ENCODE measurements at regions not wholly inside any gene's neighbourhood (a gene's known extent, or its start where the extent isn't known, plus 50 kb on each side); places are given as distances from the start of the nearest gene placed in this dataset.

- H4K20me1 ChIP-seq (ENCODE audit: low read depth) = no peaks in the 10 kb centered on the region
- H3K36me3 Mint-ChIP-seq = peaks cover 1% of the 10 kb centered on the region
- no peak overlapping the region for H3K4me2 ChIP-seq
- no peak overlapping the region for H3K9ac ChIP-seq
- H3K4me1 Mint-ChIP-seq = no peaks in the 10 kb centered on the region
- H3K9me3 ChIP-seq (ENCODE audit: low read depth) = no peaks in the 10 kb centered on the region
- H3K4me3 Mint-ChIP-seq = no peak overlapping the region
- no peaks in the 10 kb centered on the region for H3K79me2 ChIP-seq (ENCODE audit: low read depth)
- H2AFZ ChIP-seq (replicated peaks) = no peak overlapping the region
- no peaks in the 10 kb centered on the region for H3K36me3 ChIP-seq
- H3K4me3 ChIP-seq = no peak overlapping the region
- TF ChIP-seq EZH2phosphoT487 (IDR thresholded peaks at IDR 0.05) (no peak), EZH2 (IDR thresholded peaks at IDR 0.05) (no peak), CTCF (IDR thresholded peaks at IDR 0.05) (no peak)
- no peaks in the 10 kb centered on the region for H3K27me3 ChIP-seq
- no peaks in the 10 kb centered on the region for H3K9me3 Mint-ChIP-seq
- DNase-seq (ENCODE audit: low spot score) = no peak
- no peak overlapping the region for H3K27ac ChIP-seq
- H3F3A ChIP-seq (ENCODE audit: low read depth) = no peaks in the 10 kb centered on the region
- no peaks in the 10 kb centered on the region for H3K4me1 ChIP-seq
- no peaks in the 10 kb centered on the region for H3K27me3 Mint-ChIP-seq (ENCODE audit: insufficient read depth, low read depth)
- no peak overlapping the region for H3K27ac Mint-ChIP-seq
These were observed 85.2 kb upstream of the PDHA2 start for GRCh38 chr4:95754667-95755066.

- no peaks in the 10 kb centered on the region for H4K20me1 ChIP-seq (ENCODE audit: low read depth)
- peaks cover 3% of the 10 kb centered on the region for H3K9me3 Mint-ChIP-seq
- H3K36me3 Mint-ChIP-seq = peaks cover 1% of the 10 kb centered on the region
- no peak overlapping the region for H3K27ac ChIP-seq
- no peaks in the 10 kb centered on the region for H3K4me1 Mint-ChIP-seq
- H3K4me3 Mint-ChIP-seq = no peak overlapping the region
- H3K9ac ChIP-seq = no peak overlapping the region
- no peak for TF ChIP-seq EZH2phosphoT487 (IDR thresholded peaks at IDR 0.05)
- no peak for TF ChIP-seq EZH2 (IDR thresholded peaks at IDR 0.05)
- H3K4me2 ChIP-seq = no peak overlapping the region
- H3K27ac Mint-ChIP-seq = no peak overlapping the region
- H3K4me1 ChIP-seq = no peaks in the 10 kb centered on the region
- no peaks in the 10 kb centered on the region for H3K36me3 ChIP-seq
- no peaks in the 10 kb centered on the region for H3K9me3 ChIP-seq (ENCODE audit: low read depth)
- H2AFZ ChIP-seq (replicated peaks) = no peak overlapping the region
- no peaks in the 10 kb centered on the region for H3K27me3 ChIP-seq
- no peak for DNase-seq (ENCODE audit: low spot score)
- H3K4me3 ChIP-seq = no peak overlapping the region
- no peaks in the 10 kb centered on the region for H3F3A ChIP-seq (ENCODE audit: low read depth)
- H3K79me2 ChIP-seq (ENCODE audit: low read depth) = no peaks in the 10 kb centered on the region
- H3K27me3 Mint-ChIP-seq (ENCODE audit: insufficient read depth, low read depth) = peaks cover under 1% of the 10 kb centered on the region
These were observed 90.7 kb upstream of the PDHA2 start for GRCh38 chr4:95749204-95749603.

GRCh38 chr4:95742872-95743271, 97.0 kb upstream of the PDHA2 start:
- Histone ChIP-seq H3K36me3 (no peaks in the 10 kb centered on the region), H3K27ac (no peak overlapping the region), H3K4me1 (no peaks in the 10 kb centered on the region), H2AFZ (replicated peaks) (no peak overlapping the region), H3K4me3 (no peak overlapping the region), H3K27me3 (no peaks in the 10 kb centered on the region), H3K9me3 (ENCODE audit: low read depth) (no peaks in the 10 kb centered on the region), H3F3A (ENCODE audit: low read depth) (no peaks in the 10 kb centered on the region), H3K79me2 (ENCODE audit: low read depth) (no peaks in the 10 kb centered on the region), H4K20me1 (ENCODE audit: low read depth) (no peaks in the 10 kb centered on the region), H3K4me2 (no peak overlapping the region), H3K9ac (no peak overlapping the region)
- Mint-ChIP-seq H3K4me3 (no peak overlapping the region), H3K27me3 (ENCODE audit: insufficient read depth, low read depth) (peaks cover 3% of the 10 kb centered on the region), H3K27ac (no peak overlapping the region), H3K36me3 (no peaks in the 10 kb centered on the region), H3K9me3 (peaks cover 15% of the 10 kb centered on the region), H3K4me1 (no peaks in the 10 kb centered on the region)
- no peak for TF ChIP-seq CTCF (IDR thresholded peaks at IDR 0.05)
- TF ChIP-seq EZH2phosphoT487 (IDR thresholded peaks at IDR 0.05) = no peak
- no peak for TF ChIP-seq EZH2 (IDR thresholded peaks at IDR 0.05)
- DNase-seq (ENCODE audit: low spot score) = no peak

GRCh38 chr4:95742179-95742578, 97.7 kb upstream of the PDHA2 start:
- Mint-ChIP-seq H3K27ac (no peak overlapping the region), H3K4me1 (no peaks in the 10 kb centered on the region), H3K36me3 (no peaks in the 10 kb centered on the region), H3K4me3 (no peak overlapping the region), H3K9me3 (peaks cover 15% of the 10 kb centered on the region), H3K27me3 (ENCODE audit: insufficient read depth, low read depth) (peaks cover 3% of the 10 kb centered on the region)
- H3K9me3 ChIP-seq (ENCODE audit: low read depth) = no peaks in the 10 kb centered on the region
- no peaks in the 10 kb centered on the region for H3K4me1 ChIP-seq
- TF ChIP-seq EZH2phosphoT487 (IDR thresholded peaks at IDR 0.05) = no peak
- TF ChIP-seq EZH2 (IDR thresholded peaks at IDR 0.05) = no peak
- no peak for TF ChIP-seq CTCF (IDR thresholded peaks at IDR 0.05)
- H3K79me2 ChIP-seq (ENCODE audit: low read depth) = no peaks in the 10 kb centered on the region
- no peaks in the 10 kb centered on the region for H3K27me3 ChIP-seq
- H4K20me1 ChIP-seq (ENCODE audit: low read depth) = no peaks in the 10 kb centered on the region
- no peak overlapping the region for H3K9ac ChIP-seq
- no peaks in the 10 kb centered on the region for H3F3A ChIP-seq (ENCODE audit: low read depth)
- no peak overlapping the region for H3K4me3 ChIP-seq
- no peak overlapping the region for H3K27ac ChIP-seq
- H2AFZ ChIP-seq (replicated peaks) = no peak overlapping the region
- H3K4me2 ChIP-seq = no peak overlapping the region
- no peaks in the 10 kb centered on the region for H3K36me3 ChIP-seq
- no peak for DNase-seq (ENCODE audit: low spot score)
